Fibroblast of pulmonary artery (primary cell): ENCODE measurements at regions not wholly inside any gene's neighbourhood (a gene's known extent, or its start where the extent isn't known, plus 50 kb on each side); places are given as distances from the start of the nearest gene placed in this dataset.

Experiments used
- DNase-seq: peaks from one replicate; pipeline ENCODE4 v3.0.0-alpha.2; 2010; ENCODE audit warnings: low read depth
- H3K4me3 ChIP-seq: replicated peaks from 2 replicates; pipeline ENCODE4 v1.5.1; 2011; ENCODE audit warnings: low read depth, mild to moderate bottlenecking, control low read depth, low read length, moderate library complexity
- CTCF ChIP-seq: IDR thresholded peaks from 2 replicates; pipeline ENCODE4 v1.5.1; 2011; ENCODE audit warnings: mild to moderate bottlenecking, control low read depth, low read length, inconsistent platforms; ENCODE audit errors: missing control alignments

DNA sequence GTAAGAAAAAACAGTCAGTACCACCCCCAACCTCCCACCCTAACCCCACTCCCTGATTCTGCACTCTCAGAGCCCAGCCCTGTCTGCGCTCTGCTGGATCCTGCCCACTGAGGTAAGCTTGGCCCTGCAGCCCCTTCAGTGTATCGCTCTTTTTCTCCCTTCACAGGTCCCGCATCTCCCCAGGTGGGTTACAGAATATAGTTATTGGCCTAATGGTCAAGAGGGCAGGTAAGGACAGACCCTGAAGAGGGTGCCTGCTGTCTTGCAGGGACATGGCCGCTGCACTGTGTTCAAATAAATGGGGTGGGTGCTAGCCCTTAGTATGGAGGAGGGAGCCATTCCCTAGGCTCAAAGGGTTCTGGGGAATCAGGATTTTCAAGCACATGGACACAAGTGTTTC lies 135.7 kb downstream of the ADSS2 start:
- H3K4me3 ChIP-seq = no peak overlapping the region
- no peak for TF ChIP-seq CTCF
- no peak for DNase-seq

GRCh38 chr1:244316407-244316806 lies 135.3 kb downstream of the ADSS2 start:
- no peak overlapping the region for H3K4me3 ChIP-seq
- TF ChIP-seq CTCF = no peak
- DNase-seq = no peak

GRCh38 chr1:244316986-244317655 lies 134.6 kb downstream of the ADSS2 start:
- H3K4me3 ChIP-seq = no peak overlapping the region
- no peak for TF ChIP-seq CTCF
- DNase-seq = no peak

DNA sequence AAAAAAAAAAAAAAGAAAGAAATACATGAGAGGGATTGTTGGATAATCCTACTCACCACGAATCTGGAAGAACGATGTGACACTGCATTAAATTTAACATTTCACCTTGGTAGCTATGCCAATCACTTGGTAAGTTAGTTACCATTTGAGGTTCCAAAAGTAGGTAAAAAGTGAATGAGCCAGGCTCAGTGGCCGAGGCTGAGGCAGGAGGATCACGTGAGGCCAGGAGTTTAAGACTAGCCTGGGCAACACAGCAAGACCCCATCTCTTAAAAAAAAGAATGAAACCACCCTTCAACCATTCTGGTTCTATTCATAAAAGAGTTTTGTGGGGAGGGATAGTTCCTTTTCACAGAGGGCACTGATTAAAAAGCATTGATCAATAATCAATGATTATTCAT lies 133.6 kb downstream of the ADSS2 start:
- no peak overlapping the region for H3K4me3 ChIP-seq
- no peak for DNase-seq
- TF ChIP-seq CTCF = no peak

GRCh38 chr1:244318512-244318911 lies 133.2 kb downstream of the ADSS2 start:
- no peak for TF ChIP-seq CTCF
- no peak overlapping the region for H3K4me3 ChIP-seq
- no peak for DNase-seq

GRCh38 chr1:244319283-244320132 lies 132.2 kb downstream of the ADSS2 start:
- TF ChIP-seq CTCF = no peak
- DNase-seq = peak; percentile 74
- no peak overlapping the region for H3K4me3 ChIP-seq

DNA sequence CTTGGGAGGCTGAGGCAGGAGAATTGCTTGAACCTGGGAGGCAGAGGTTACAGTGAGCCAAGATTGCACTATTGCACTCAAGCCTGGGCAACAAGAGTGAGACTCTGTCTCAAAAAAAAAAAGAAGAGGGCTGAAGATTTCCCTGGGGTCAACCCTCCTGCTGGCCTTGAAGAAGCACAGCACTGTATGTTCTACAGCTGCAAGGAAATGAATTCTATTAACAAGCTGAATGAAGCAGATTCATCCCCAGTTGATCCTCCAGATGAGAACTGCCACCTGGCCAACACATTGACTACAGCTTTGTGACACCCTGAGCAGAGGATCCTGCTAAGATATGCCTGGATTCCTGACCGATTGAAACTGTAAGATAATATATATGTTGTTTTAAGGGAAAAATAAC lies 129.5 kb downstream of the ADSS2 start:
- no peak overlapping the region for H3K4me3 ChIP-seq
- no peak for TF ChIP-seq CTCF
- DNase-seq = no peak
